Medulla oblongata (tissue), 1 donor: ENCODE measurements at regions not wholly inside any gene's neighbourhood (a gene's known extent, or its start where the extent isn't known, plus 50 kb on each side); places are given as distances from the start of the nearest gene placed in this dataset.

Experiments
- DNase-seq: peaks from one replicate; pipeline ENCODE4 v3.0.0-alpha.2; 2015; ENCODE audit errors: extremely low spot score

DNA sequence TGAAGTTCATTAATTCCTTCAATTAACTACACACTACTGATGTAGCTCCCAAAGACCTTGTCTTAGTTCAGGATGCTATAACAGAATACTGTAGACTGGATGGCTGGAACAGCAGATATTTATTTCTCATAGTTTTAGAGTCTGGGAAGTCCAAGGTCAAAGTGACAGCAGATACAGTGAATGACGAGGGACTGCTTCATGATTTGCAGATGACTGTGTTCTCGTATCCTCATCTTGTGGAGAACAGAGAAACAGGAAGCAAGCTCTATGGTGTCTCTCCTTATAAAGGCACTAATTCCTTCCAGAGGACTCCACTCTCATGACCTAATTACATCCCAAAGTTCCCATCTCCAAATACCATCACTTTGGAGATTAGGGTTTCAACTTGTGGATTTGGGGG lies 65.6 kb upstream of the MAP1B start:
- no peak for DNase-seq

- DNase-seq, result no peak
Measured at GRCh38 chr5:72042097-72042496, 65.2 kb upstream of the MAP1B start.

- DNase-seq, result no peak
Measured at GRCh38 chr5:72045692-72046091, 61.6 kb upstream of the MAP1B start.

DNA sequence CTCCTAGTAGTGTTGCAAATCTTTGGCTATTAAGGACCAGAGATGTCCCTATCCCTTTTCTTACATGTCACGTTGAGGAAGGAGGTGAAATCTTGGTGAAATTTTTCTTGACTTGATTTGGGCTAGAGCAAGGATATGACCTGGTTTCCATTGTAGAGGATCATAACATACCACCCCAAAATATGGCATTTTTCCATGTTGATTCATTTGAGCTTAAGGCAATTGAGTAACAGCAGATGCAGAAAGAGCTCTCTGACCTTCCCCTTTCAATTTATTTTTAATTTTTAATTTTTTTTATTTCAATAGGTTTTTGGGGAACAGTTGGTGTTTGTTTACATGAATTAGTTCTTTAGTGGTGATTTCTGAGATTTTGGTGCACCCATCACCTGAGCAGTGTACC lies 61.2 kb upstream of the MAP1B start:
- no peak for DNase-seq

DNA sequence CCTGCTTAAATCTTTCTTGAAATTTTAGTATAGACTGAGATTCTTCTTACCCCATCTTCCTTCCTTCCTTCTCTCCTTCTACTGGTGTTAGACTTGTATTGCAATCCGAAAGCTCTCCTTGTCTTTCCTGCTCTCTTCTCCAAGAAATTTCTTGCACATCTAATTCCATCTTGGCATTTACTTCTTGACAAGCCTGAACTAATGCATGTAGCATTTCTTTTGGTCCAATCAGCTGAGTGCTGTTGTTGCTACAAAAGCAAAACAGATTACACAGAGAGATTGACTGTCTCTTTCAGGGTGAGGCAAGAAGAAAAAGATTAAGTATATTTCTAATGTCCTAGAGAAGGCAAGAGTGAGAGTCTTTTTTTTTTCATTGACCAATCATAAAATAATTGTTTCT lies 51.6 kb upstream of the MAP1B start:
- DNase-seq, result no peak
